Stimulated activated CD8-positive, alpha-beta memory T cell treated with anti-CD3 and anti-CD28 coated beads, Interleukin-12 subunit alpha, Interleukin-12 subunit beta, amount 100 ng/mL, for 1 hour (primary cell): ENCODE measurements at regions not wholly inside any gene's neighbourhood (a gene's known extent, or its start where the extent isn't known, plus 50 kb on each side); places are given as distances from the start of the nearest gene placed in this dataset.
"Not testable (repeated sequence)": the region's sequence is repeated elsewhere in the genome, so short reads cannot be mapped to it uniquely, and the experiment has no call there.

Experiments
- DNase-seq: peaks from one replicate; pipeline ENCODE4 v3.0.0-alpha.2; 2020; ENCODE audit warnings: low read depth

- no peak for DNase-seq
These were observed 1009.4 kb upstream of the CELF4 start for GRCh38 chr18:38575023-38575422.

DNA sequence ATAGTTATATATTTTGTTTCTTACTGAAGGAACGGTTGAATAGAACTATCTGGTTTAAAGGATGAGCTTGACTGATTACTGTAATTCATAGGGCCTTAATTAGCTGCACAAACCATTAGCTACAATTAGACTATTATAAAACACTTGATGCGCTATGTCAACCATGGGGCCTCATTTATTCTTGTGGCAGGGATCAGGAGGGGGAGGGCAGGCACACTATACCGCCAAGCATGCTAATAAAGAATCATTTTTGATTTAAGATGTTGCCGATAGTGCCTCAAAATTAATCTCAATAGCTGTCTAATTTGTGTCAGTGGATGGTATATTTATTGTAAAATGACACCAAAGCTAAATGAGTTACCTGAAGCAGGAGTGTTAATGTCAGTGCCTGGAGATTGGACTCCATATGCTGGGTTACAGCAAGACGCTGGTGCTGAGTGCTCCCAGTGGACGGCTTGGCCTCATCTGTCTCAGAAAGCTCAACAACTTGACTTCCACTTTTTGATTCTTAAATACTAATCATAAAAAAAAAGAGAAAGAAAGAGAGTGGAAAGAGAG, 1007.0 kb upstream of the CELF4 start:
- no peak for DNase-seq

- DNase-seq: no peak
These were observed 1006.1 kb upstream of the CELF4 start for GRCh38 chr18:38571651-38572050.

DNA sequence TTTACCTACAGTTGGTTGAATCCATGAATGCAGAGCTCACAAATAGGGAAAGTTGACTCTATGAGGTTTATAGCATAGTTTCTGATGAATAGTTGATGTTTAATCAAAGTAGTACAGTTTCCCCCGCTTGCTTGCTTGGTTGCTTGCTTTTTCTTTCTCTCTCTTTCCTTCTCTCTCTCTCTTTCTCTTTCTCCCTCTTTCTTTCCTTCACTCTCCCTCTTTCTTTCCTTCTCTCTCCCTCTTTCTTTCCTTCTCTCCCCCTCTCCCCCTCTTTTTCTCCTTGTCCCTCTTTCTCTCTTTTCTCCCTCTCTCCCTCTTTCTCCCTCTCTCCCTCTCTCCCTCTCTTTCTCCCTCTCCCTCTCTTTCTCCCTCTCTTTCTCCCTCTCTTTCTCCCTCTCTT, 999.9 kb upstream of the CELF4 start:
- no peak for DNase-seq

- DNase-seq: no peak
These were observed 997.9 kb upstream of the CELF4 start for GRCh38 chr18:38563396-38563980.

GRCh38 chr18:38557006-38557405, 991.4 kb upstream of the CELF4 start:
- no peak for DNase-seq

DNA sequence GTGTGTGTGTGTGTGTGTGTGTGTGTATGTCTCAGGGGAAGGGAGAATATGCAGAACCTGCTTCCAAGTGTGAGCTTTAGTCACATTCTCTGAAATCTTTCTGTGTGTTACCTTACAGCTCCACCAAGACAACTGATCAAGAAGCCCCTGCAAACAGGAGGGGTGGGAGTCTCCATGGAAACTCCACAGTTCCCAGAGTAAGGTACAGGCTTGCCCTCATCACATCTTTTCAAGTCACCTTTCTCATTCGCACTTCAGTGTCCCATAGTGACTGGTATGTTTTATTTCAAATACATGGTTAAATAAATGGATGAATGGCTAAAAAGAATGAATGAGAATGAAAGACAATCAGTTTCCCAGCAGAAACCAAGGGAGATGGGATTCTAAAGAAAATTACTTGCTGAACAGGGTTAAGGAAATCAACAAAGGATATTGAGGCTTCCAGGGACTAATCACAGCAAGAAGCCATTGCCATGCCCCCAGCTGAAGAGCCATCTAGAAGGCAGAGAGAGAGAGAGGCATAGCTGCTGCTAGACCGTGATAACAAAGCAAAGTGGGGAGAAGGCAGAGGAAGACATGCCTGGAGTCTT, 987.2 kb upstream of the CELF4 start:
- DNase-seq: no peak

DNA sequence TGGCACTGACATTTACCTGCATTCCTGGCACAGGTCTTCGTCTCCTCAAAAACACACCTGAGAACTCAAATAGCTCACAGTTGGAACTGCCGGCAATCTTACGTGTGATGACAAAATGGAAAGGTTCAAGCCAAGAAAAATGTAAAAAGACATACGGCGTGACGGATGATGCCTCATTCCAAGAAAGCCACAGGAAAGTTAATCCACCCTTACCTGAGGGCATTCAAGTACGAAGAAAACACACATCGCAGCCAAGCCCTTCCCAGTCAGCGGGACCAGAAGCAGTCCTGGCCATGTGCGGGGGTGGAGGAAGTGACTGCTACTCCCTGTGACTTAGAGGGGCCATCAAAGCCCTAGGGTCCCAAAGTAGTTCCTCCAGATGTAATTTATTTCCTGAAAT, 986.3 kb upstream of the CELF4 start:
- DNase-seq: no peak

DNA sequence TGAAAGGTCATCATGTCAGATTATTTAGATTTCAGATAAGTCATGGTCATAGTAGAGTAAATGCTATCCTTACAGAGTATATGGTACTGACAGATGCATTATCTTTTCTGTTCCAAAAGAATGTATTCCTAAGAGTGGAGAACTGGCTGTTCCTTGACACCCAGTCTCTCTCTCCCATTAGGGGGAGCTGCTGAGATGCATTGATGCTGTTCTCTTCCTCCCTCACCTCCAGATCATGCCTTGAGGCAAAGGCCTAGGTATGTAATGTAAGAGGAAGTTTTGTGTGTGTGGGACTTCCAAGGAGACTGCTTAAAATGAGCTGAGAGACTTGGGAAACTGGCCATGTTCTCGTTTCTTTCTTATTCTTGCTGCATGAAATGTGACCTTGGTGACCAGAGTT, 979.5 kb upstream of the CELF4 start:
- DNase-seq: no peak

GRCh38 chr18:38539856-38540255, 974.3 kb upstream of the CELF4 start:
- DNase-seq: no peak

DNA sequence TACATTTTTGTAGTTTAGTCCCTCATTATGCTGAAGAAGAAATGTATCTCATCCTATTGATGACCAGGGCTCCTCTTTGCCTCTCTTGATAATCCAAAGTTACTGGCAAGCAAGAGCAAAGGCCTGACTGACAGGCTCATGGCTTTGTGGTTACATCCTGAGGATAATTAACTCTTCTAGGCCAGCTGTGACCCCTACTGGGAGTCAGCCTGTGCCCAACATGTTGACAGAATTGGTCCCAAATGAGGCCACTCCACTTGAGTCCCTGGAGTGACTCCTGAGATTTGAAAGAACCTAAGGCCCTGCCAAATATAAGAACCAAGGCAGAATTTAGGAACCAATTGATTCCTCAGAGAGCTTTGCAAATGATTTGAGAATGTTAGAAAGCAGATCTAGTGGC, 973.8 kb upstream of the CELF4 start:
- no peak for DNase-seq

DNA sequence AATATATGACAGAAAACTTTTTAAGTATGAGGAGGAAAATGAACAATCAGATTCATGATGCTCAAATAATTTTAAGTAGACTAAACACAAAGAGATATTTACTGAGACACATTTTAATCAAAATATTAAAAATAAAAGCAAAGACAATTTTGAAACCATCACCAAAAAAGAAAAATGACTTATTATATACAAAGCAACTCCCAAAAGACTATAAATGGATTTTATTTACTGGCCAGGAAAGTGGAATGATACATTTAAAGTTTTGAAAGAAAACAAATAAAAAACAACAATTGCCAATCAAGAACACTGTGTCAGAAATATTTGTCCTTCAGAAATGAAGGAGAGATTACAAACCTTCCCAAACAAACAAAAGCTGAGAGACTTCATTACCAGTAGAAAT, 968.5 kb upstream of the CELF4 start:
- DNase-seq: no peak

- no peak for DNase-seq
These were observed 961.3 kb upstream of the CELF4 start for GRCh38 chr18:38526922-38527321.

DNA sequence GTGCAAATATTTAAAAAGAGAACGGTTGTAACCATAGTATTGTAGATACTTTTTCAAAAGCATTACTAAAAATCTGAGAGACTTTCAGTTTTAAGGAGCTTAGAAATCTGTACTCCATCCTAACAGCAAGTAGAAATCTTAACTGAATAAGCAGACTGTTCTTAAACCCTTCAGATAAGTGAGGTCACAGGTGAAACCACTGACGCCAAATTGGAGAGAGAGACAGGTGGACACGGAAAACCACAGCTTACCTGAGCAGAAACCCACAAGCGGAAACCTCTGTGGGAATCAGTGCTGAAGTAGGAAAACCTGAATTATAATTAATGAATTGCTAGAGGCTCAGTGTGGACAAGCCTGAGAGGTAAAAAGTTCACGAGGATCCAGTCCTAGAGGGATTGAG, 959.4 kb upstream of the CELF4 start:
- no peak for DNase-seq

DNA sequence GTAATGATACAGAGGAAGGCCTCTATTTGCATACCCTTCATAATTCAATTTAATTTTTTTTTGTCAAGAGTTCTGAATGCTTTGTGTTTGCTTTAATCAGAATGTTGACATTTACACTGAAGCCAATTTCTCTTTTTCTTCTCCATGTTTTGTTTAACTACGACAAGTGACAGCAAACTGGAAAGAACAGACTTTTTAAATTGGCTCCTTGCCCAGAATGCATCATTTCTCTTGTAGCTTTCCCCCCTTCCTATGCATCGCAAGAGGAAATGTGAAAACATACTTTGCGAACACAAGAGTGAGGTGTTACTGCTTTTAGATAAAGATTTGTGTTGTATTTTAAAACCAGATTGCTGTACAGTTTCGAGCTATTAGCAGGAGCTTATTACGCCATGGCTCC, 955.2 kb upstream of the CELF4 start:
- no peak for DNase-seq

DNA sequence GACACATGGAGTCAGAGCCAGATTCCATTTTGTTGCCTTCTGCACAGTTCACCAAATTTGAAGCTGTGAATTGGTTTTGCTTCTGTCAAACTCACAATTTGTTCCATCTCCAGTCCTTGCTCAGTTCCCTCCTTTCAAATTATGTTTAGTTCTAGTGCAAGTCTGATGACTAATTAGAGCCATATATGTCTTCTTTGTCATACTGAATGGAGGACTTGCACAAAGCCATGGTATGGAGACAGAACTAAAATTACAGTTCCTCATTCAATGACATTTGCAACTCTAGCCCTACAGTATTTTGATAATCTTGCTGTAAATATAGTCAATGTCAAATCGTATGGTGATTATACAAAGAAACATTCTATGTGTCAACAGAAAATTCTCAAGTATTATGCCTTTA, 936.9 kb upstream of the CELF4 start:
- DNase-seq: no peak

DNA sequence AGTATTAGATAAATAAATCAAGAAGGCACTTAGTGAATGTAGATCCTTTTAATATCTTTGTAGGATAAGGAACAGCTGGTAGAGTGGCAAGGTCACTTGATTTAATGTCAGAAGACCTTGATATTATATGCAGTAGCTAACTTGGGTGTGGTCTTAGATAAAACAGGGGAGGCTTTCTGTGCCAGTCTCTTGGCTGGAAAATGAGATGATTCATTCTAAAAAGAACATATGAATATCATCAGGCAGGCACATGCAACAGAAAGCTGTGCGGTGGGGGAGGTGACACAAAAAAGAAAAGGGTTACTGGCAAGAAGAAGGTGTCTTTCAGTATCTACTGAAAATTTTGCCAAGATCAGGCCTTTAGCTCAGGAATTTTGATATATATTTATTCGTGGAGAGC, 931.7 kb upstream of the CELF4 start:
- no peak for DNase-seq

DNA sequence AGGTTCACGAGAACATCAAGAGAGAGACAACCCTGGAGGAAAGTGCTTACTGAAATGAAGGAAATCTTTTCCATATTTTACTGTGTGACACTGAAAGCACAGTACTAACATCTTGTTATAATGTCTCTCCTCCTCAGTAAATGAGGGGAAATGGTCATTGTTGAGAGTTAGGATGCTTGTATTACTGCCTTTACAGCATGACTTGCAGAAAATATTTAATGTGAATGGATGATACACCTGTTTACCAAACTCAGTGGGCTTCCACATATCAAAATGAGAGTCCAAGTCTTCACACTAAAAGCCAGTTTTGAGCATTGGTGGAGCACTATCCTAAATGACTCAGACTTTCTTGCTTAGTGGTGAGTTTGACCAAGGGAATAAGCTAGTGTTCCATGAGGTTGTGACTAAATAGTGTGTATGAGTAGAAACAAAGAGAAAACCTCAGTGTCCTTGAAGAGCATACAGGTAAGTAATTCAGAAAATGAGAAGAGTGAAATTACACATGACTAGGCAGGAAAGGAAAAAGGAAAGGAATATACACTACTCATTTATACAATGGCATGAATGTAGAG, 930.7 kb upstream of the CELF4 start:
- no peak for DNase-seq

- DNase-seq: no peak
These were observed 928.5 kb upstream of the CELF4 start for GRCh38 chr18:38494065-38494464.

- DNase-seq: no peak
These were observed 925.6 kb upstream of the CELF4 start for GRCh38 chr18:38491195-38491594.

DNA sequence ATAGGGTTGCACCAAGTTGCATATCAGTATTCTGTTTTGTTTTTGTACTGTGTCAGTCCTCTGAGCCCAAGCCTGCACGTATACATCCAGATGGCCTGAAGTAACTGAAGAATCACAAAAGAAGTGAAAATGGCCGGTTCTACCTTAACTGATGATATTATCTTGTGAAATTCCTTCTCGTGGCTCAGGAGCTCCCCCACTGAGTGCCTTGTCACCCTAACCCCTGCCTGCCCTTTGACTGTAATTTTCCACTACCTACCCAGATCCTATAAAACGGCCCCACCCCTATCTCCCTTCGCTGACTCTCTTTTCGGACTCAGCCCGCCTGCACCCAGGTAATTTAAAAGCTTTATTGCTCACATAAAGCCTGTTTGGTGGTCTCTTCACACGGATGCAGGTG, 924.1 kb upstream of the CELF4 start:
- DNase-seq: not testable (repeated sequence)

GRCh38 chr18:38487521-38487920, 921.9 kb upstream of the CELF4 start:
- no peak for DNase-seq

- DNase-seq: no peak
These were observed 917.7 kb upstream of the CELF4 start for GRCh38 chr18:38483326-38483725.

- no peak for DNase-seq
These were observed 916.0 kb upstream of the CELF4 start for GRCh38 chr18:38481576-38481975.
